ENCODE measurements at regions not wholly inside any gene's neighbourhood (a gene's known extent, or its start where the extent isn't known, plus 50 kb on each side); places are given as distances from the start of the nearest gene placed in this dataset.

DNA sequence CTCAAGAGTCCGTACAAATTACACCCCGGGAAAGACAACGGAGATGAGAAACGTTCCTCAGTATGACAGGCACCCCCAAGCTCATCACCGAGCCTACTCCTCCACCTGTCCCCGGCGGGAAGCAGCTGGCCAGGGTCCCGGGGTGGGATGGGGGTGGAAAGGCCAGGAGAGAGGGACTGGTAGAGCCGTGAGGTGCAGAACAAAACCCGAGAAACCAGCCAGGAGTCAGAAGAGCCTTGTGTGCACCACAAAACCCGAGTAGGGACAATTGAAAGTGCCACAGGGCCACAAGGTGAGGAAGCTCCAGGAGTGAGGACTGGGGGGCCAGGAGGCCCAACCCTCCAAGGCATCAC lies 75.5 kb upstream of the SALL3 start:
- no peak for DNase-seq (ENCODE audit: low read depth)

DNA sequence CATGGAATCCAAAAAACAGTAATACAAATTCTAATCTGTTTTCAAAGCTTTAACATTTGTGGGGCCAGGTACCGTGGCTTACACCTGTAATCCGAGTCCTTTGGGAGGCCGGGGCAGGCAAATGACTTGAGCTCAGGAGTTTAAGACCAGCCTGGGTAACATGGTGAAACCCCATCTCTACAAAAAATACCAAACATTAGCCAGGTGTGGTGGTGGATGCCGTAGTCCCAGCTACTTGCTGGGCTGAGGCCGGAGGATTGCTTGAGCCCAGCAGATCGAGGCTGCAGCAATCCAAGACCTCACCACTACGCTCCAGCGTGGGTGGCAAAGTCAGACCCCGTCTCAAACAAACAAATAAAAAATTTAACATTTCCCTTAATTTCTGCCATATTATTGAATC lies 74.3 kb upstream of the SALL3 start:
- no peak for DNase-seq (ENCODE audit: low read depth)

DNA sequence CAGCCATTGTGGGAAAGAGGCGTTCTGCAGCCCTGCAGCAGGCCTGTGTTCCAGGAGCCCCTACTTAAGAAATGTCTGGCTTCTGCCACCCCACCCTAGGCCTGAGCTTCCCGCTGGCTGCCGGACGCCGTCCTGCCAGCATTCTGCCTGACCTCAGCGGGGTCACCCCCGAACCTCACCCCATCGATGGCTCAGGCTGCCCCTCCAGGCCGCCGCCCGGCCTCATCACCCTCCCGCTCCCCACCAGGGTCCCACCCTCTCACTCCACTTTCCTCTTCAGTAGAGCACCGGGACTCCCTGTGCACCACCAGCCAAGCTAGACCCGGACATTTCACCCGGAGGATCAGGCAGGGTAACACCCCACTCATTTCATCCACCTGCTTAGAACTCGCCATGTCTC lies 73.6 kb upstream of the SALL3 start:
- no peak for DNase-seq (ENCODE audit: low read depth)

DNA sequence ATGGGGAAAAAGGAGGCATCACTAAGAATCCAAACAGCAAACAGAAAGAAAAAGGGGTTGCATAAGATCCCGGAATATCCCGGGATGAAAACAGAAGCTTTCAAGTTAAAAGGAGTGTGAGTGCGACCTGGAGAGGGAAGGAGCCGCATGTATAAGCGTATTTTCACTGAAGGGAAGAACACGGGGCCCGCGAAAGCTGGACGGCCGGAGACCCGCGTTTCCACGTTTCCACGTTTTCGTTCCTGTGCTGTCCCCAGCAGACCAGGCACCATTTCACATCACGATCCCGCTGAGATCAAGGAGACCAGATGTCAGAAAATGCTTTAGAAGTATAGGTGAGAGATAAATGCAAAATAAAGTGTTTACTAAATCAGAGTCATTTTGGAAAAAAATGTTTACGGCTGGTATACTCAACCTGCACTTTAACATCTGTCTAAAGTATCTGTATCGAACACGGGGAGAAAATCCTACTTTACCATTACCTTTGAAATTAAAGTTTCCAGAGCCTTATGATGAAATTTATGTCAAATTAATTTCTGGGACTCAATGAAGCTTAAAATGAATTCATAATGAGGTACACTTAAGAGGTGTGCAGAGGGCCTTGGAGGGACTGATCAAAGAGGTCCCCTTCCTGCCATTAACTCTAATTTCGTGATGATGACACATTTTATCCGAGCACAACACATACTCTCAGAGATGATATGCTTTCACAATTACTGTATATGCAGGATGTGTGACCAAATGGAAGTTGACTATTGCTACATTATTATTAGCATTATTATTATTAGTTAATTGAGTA lies 71.0 kb upstream of the SALL3 start:
- DNase-seq (ENCODE audit: low read depth), result no peak

DNA sequence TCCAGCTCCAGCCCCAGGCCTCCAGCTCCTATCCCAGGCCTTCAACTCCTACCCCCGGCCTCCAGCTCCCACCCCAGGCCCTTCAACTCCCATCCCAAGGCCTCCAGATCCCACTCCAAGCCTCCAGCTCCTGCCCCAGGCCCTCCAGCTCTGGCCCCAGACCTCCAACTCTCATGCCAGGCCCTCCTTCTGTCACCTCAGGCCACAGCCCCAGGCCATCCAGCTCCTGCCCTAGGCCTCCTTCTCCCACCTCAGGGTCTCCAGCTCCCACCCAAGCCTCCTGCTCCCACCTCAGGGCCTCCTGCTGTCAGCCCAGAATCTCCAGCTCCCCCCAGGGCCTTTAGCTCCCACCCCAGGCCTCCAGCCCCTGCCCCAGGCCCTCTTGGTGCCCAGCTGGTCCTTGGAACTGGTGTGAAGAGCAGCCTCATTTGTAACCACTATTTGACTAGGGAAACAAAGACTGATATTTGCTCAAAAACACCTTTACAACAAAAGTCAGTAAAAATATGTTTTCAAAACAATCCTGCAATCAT lies 67.8 kb upstream of the SALL3 start:
- DNase-seq (ENCODE audit: low read depth), result no peak

DNA sequence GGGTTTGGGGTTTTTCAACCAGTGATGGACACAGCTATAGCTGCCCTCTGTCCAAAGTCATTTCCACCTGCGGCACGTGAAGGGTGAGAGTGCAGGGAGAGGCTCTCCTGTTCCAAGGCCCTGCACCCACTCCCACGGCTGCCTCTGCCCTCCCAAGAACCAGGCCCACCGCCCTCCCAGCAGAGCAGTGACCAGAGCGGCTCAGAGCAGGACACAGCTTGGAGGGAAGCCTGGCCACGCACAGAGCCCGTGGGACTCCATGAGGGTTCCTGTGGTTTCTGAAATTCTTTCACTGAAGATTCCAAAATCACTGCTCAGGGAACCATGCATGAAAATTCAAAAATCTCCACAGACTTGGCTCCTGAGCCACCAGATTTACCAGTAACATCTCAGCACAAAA lies 67.3 kb upstream of the SALL3 start:
- DNase-seq (ENCODE audit: low read depth), result no peak

DNA sequence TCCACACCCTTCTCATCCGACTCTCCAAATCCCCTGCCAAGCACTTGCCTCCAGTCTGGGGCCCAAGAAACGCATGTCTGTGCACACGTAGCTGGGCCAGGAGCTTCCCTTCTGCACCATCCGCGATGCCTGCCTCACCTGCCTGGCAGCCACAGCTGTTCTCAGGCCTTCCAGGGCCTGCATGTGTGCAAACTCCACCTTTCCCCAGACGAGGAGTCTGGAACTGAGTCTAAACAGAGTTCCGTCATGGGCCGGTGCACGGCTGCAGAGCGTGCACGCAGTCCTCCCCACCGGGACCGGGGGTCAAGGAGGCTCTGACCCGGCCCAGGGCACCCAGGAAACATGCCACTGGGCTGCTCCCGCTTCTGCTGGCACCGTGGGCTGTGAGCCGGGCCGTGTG lies 66.8 kb upstream of the SALL3 start:
- DNase-seq (ENCODE audit: low read depth), result no peak

DNA sequence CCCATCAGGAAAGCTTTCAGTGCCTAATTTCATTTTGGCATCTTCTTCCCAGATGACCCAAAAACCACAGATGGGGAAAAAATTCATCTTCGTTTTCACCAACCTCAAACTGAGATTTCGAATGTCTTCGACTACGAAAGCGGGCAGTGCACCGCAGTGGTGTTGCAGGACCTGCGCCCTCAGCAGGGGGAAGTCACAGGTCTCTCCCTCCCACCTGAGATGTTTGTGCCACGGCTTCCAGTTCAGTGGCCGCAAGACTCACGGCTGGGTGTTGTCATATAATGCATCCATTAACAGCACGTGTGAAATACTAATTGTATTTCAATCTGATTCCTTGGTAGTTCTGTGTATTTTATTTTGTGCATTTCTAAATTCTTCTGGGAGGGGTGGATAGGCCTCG lies 66.2 kb upstream of the SALL3 start:
- DNase-seq (ENCODE audit: low read depth), result no peak

DNA sequence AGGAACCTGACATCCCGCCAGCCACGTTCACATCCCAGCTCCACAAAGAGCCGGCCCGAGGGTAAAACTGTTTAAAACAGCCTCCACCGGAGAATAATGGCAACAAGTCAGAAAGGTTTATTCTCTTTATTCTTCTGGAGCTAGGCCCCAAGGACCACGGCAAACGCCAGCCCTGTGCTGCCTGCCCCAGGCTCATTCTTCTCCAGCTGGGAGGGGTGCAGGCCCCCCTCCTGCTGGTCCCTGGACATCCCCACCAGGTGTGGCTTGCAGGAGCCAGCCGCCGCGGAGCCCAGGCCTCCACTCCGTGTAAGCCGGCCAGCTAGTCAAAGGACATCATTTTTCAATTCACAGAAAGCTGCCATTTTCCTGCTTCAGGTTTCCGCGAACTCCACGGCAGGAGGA lies 65.8 kb upstream of the SALL3 start:
- no peak for DNase-seq (ENCODE audit: low read depth)

DNA sequence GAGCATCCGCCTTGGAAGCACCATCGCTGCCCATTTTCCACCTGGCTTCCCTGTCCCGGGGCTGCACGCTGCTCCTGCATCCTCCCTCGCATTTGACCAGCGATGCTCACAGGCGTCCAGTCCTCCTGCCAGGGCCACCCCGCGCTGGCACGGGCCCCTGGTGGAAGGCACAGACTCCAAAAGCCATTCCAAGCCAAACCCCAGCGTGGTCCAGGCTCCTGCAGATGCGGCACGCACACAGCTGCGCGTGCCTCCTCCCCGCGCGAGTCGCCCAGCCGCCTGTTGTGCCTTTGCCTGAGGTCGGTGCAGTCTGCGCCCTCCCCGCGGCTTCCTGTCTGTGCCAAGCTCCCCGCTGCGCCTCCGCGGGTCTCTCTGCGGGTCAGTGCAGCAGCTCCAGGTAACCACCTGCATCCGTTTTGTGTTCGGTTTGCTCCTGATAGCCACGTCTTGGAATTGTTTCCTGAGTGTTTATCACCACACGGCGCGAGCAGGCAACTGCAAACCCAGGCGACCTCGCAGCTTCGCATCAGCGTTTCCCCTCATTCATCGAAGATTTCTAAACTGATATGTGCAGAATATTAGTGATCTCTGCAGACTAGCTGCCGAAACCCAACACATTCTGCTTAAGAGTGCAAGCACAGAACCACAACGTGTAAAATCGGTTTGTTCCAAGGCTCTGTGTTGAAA lies 65.2 kb upstream of the SALL3 start:
- no peak for DNase-seq (ENCODE audit: low read depth)

DNA sequence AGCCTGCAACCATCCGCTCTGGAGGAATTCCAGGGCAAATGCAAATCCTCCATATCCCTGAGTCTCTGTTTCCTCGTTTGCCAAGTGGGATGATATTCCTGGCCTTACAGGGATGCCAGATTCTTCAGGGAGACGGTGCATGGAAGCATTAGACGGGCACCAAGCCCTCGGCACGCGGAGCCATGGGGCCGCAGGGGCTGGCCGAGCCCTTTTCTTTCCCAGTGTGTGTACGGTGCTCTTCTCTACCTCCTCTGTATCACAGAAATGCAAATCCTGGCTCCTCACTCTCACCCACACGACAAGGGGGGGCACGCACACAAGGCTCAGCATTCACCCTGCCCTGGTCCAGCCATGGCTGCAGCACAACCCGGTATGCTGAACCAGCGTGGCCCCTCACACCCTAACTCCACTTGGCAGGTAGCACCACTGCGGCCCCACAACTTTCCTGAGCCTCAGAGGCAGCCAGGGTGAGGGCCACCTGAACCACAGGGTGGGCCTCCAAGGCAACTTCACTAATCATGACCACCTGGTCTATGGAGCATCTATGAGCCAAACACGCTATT lies 64.1 kb upstream of the SALL3 start:
- DNase-seq (ENCODE audit: low read depth), result no peak

DNA sequence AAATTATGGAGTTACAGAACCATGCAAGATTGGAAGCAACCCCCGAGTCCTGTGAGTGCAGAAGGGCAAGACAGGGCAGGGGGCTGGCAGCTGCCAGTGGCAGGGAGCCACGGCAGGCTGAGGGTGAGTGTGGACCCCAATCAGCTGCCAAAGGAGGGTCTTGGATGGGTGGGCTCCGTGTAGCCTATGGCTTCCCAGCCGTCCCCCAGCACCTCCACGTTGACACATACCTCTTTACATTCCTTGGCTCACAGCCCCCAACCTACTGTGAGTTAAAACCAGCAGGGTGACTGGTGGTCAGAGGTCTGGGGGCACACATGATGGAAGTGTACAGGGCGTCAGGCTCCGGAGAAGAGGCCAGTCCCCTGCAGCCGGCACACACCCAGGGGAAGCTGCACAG lies 60.9 kb upstream of the SALL3 start:
- DNase-seq (ENCODE audit: low read depth), result no peak

DNA sequence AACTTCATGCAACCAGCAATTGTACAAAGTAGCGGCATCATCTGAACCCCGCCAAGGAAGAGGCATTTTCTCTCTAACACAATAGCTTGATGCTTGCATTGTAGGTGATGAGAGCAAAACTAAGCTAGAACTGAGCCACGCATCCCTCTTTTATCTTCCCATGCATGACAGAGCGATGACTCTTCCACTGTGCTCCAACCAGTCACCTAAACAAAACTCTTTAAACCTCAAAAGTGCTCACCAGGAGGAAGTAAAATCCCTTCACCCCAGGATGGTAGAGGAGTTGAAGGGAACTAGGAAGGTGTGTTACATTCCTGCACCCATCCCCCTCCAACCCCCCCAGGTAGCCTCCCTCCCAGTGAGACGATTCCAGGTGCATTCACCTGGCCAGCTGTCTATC lies 59.7 kb upstream of the SALL3 start:
- no peak for DNase-seq (ENCODE audit: low read depth)

DNA sequence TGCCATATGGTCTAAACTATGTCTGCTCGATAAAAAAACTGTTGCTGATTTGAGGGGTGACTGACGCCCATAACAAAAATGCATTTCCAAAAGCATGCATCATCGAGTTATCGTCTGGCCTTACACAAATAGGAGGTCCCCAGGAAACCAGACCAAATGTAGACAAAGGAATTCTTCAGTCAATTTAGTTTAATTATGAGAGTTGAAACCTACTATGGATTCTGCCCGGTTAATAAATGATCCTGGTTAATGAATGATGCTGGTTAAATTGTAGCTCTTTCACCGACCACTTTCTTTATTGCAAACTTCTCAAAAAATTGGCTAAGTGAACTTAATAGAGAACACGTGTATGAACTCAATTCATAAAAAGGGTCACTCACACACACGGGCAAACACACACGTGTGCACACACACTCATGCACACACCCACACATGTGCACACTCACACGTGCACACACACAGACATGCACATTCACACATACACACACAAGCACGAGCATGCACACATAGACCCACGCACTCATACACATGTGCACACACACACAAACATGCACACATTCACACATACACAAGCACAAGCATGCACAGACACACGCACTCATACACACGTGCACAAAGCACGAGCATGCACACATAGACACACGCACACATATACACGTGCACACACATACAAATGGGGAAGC lies 59.0 kb upstream of the SALL3 start:
- no peak for DNase-seq (ENCODE audit: low read depth)

DNA sequence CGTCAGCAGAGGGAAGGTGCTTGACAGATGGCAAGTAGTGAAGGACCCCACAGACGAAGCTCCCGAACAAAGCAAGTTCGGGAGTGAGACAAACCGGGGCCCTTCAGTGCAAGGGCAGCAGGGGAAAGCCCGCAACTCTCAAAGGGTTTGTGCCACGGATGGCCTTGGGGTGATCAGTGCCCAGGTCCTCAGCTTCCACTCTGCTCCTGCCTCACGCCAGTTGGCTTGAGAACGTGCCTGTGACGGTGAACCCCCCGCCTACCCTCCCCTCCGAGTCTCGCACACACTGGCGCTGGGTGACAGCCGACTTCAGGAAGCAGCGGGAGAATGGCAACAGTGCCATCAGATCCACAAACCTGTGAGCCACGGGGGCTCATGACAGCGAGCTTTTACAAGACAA lies 56.8 kb upstream of the SALL3 start:
- DNase-seq (ENCODE audit: low read depth), result no peak

DNA sequence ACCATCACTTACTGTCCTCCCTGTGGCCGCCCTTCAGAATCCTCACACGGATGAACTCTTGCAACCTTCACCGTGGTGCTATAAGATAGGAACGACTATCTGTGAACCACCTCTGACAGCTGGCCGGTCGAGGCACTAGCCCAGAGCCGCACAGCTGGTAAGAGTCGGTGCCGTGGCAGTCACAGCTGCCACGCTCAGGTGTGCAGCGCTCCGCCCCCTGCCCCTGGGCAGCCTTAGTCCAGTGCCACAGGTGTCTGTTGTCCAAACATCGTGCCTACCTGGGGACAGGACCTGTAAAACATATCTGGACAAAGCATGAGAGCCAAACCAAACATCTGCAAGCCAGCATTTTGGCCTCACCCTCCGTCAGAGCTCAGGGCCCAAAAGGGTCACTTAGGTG lies 55.3 kb upstream of the SALL3 start:
- no peak for DNase-seq (ENCODE audit: low read depth)

DNA sequence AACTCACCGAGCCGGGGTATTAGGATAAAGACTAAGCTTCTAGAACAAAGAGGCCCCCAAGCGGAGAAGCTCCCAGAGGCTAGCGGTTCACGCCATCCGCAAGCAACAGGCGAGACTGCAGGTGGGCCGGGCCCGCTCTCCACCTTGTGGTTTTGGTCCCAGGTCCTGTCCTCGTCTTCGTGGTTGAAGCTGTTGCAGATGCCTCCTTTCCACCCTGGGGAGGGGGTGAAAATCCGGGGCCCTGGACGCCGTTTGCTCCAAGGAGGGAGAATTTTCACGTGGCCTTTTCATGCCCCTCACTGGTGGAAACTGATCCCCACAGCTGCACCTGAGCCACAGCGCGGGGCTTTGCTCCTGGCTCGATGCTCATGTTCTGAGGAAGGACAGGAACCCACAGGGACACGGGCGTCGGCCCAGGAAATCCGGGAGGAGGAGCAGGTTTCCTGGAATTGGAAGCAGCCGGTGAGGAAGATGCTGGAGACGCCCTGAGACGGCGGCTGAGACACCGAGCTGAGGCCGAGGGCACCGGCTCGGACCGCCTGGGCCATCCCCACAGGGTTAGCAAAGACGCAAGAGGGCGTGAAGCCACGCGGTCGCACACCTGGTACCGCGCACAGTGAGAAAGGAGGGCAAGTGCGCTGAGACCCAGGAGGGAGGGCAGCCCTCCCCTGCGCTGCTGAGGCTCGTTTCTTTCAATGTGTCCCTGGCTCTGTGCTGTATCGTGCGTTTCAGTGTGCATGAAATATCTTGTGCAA lies 54.7 kb upstream of the SALL3 start:
- DNase-seq (ENCODE audit: low read depth), result no peak

DNA sequence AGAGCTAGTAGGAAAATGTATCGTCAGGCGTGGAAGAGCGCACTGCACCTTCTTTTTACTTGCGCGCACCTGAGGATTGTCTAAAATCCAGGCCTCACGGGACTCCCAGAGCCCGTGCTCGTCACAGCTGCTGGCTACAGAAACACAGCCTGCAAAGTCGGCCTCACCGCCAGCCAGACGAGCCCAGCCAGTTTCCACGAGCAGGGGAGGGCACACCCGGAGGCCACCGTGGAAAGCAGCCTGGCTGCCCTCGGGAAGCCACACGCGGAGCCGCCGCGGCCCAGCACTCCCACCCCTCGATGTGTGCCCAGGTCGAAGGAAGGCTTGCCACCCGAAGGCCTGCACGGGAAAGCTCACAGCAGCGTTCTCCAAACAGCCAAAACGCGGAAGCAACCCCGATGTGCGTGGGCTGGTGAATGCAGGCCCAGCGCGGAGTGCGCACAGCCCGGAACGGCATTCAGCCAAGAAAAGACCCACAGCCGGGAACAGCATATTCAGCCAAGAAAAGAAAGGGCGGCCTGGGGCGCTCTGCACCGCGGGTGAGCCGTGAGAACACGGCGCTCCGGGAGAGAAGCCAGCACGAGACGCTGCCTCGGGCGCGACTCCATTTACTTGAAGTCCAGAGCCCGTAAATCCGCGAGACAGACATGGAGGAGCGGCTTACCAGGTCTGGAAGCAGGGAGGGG lies 53.9 kb upstream of the SALL3 start:
- no peak for DNase-seq (ENCODE audit: low read depth)

DNA sequence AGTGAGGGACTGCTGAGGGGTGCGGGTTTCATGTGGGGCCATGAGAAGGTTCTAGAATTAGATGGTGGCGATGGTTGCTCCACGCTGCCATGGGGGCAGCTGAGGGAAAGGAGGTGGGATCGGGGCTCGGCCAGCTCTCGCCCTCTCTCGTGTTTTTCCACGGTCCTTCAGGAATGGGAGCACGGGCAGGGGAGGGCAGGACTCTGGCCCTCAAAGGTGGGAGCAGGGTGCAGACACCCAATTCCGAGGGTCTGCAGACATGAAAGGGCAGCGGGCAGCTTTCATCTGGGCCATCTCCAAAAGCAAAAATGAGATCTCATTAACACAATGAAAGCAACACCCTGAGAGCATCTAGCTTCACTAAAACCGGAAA lies 53.4 kb upstream of the SALL3 start:
- DNase-seq (ENCODE audit: low read depth), result no peak

DNA sequence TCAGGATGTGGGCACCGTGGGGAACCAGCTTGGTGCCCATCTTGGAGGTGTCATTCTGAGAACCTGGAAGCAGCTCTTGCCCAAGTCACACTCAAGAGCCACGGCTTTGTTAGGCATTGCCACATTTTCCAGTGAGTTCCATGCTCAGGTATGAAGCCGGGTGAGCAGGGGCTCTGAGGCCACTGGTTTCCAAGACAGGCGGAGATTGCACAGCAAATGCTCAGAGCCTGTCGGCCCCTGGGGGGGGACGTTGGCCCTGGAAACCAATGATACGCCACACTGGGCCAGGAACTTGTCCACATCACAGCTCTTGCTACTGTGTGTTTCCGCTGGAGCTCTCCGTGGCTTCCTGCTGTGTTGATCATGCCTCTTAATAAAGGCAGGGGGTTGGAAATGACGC lies 52.5 kb upstream of the SALL3 start:
- DNase-seq (ENCODE audit: low read depth), result no peak

DNA sequence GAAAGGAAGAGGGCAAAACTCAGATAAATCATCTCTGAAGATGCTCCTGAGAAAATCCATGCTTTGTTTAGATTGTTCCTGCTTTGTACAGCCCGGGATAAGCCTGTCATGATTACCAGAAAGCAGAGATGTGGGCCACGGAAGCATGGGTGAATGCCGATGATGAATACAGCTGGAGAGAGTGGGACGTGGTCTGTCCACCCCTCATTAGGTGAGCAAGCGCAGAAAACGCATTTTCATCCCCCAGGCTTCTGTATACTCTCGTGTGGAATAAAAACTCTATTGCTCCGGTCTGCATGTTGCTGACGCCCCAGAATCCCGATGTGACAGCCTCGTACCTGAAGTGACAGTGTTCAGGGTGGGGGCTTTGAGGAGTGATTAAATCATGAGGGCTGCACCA lies 52.0 kb upstream of the SALL3 start:
- no peak for DNase-seq (ENCODE audit: low read depth)

DNA sequence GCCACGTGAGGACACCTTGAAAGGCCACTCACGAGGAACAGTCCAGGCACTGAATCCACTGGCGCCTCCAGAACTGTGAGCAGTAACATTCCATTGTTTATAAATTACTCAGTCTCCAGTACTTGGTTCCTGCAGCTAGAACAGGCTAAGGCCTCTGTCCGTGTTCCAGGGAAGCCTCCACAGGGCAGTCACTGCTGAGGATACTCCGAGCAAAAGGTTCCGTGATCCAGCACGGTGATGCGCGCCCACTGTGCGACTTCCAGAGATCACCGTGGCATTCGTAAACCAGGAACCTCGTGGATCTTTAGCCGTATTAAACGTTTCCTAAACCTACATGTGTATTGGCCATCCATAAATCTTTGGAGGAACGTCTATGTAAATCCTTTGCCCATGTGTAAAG lies 51.5 kb upstream of the SALL3 start:
- no peak for DNase-seq (ENCODE audit: low read depth)
